ENCODE measurements at regions not wholly inside any gene's neighbourhood (a gene's known extent, or its start where the extent isn't known, plus 50 kb on each side); places are given as distances from the start of the nearest gene placed in this dataset.

DNA sequence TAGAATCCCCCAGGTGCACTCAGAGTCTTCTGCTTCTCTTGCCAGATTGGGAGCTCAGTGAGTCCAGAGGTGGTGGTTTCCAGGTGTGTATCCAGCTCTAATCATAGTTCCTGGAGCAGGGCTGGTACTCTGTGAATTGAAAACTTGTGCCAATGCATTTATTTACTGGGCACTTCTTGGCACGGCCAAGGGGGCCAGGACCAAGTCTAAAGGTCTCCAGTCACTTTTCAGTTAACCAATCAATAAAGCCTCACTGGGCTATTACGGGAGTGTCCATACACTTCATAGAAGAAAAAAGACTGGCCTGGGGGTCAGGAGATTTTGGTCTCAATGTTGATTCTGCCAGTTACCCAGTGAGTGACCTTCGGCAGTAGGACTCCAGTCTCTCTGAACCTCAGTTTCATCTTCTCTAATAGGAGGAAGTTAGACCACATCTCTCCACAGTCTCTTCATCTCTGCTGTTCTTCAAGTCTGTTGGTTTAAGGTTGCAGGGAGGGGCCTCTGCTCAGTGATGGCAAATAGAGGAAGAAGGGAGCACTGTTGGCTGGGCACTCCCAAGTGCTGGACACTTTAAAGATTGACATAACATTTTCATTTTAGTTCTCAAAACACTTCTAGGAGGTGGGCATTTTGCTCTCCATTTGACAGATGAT, 188.5 kb upstream of the E2F8 start:
- TF ChIP-seq POLR2A (IDR thresholded peaks at IDR 0.05) (no peak), POLR2AphosphoS5 (IDR thresholded peaks at IDR 0.05) (no peak)
- TF ChIP-seq, protein P1, sequence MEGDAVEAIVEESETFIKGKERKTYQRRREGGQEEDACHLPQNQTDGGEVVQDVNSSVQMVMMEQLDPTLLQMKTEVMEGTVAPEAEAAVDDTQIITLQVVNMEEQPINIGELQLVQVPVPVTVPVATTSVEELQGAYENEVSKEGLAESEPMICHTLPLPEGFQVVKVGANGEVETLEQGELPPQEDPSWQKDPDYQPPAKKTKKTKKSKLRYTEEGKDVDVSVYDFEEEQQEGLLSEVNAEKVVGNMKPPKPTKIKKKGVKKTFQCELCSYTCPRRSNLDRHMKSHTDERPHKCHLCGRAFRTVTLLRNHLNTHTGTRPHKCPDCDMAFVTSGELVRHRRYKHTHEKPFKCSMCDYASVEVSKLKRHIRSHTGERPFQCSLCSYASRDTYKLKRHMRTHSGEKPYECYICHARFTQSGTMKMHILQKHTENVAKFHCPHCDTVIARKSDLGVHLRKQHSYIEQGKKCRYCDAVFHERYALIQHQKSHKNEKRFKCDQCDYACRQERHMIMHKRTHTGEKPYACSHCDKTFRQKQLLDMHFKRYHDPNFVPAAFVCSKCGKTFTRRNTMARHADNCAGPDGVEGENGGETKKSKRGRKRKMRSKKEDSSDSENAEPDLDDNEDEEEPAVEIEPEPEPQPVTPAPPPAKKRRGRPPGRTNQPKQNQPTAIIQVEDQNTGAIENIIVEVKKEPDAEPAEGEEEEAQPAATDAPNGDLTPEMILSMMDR (IDR thresholded peaks at IDR 0.05) = no peak

All from upper lobe of left lung (tissue), 4 donors.